Right atrium auricular region (tissue), 2 donors: ENCODE measurements at regions not wholly inside any gene's neighbourhood (a gene's known extent, or its start where the extent isn't known, plus 50 kb on each side); places are given as distances from the start of the nearest gene placed in this dataset.

Source experiments
- DNase-seq: peaks from one replicate; pipeline ENCODE4 v3.0.0-alpha.2; 2019; ENCODE audit warnings: low spot score
- H3K27ac ChIP-seq, 2 donors: fragments of 200-600 bp; sonication (generic); 1 replicate in 1 of 2; 2 replicates in 1 of 2; pipeline ENCODE4 v1.5.1; 2016 to 2019
- H3K27me3 ChIP-seq, 2 donors: fragments of 200-600 bp; sonication (generic); one replicate each; pipeline versions ENCODE4 v1.5.1 to v1.6.0; 2017 to 2019
- H3K36me3 ChIP-seq: fragments of 200-600 bp; sonication (generic); one replicate; pipeline ENCODE4 v1.5.1; 2016
- H3K4me1 ChIP-seq, 2 donors: fragments of 200-600 bp; sonication (generic); one replicate each; pipeline versions ENCODE4 v1.5.1 to v1.6.0; 2017 to 2019
- H3K4me3 ChIP-seq, 2 donors: fragments of 200-600 bp; sonication (generic); 1 replicate in 1 of 2; 2 replicates in 1 of 2; pipeline ENCODE4 v1.5.1; 2017 to 2019; ENCODE audit warnings: mild to moderate bottlenecking in 1 of 2, moderate library complexity in 1 of 2
- H3K9me3 ChIP-seq, 2 donors: fragments of 200-600 bp; sonication (generic); one replicate each; pipeline ENCODE4 v1.5.1; 2019
- CTCF ChIP-seq, 2 donors: fragments of 200-600 bp; sonication (generic); IDR thresholded peaks; one replicate each; pipeline ENCODE4 v1.5.1; 2019; ENCODE audit warnings: antibody characterized with exemption in 2 of 2

DNA sequence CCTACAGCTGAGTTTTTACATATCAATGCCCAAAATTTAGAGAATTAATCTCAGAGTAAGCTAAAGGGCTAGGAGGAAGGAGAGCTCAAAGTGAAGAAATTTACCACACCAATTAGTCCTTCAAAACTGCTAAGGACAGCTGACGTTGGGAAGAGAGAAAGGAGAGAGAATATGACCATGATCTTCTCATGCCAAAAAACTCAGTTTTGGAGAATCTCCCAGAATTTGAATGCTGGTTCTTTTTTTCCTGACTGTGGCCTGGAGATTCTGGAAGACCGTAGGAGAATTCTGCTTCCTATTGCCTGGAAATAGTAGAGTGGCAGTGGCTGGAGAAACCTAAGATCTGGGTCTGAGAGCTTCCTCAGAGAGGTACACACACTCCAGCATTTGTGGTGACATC, 834.4 kb upstream of the SLIT2 start:
- no peak overlapping the region for H3K27ac ChIP-seq

DNA sequence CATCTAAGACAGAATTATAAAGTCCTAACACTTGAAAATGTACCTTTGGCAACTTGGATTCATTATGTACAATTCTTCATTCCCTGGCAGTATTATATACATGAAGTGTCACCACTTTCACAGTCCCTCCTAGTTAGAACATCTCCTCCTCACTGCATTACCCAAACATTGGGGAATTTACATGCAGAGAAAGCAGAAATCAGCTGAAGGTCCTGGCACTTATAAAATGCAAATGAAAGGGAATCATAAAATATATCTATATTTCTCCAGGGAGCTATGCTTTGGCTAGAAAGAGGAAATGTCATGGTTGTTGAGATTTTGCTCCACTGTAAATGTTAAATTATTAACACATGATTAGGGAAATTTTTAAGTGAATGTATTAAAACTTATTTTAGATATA, 835.6 kb upstream of the SLIT2 start:
- Histone ChIP-seq H3K27me3 (no peaks in the 10 kb centered on the region), H3K4me1 (no peaks in the 10 kb centered on the region), H3K36me3 (no peaks in the 10 kb centered on the region), H3K4me3 (no peak overlapping the region), H3K9me3 (no peaks in the 10 kb centered on the region), H3K27ac (no peak overlapping the region)
- no peak for TF ChIP-seq CTCF (IDR thresholded peaks at IDR 0.05)
- DNase-seq = no peak

More for the DNA sequence above, 834.4 kb upstream of the SLIT2 start:
- H3K27me3 ChIP-seq = no peaks in the 10 kb centered on the region
- no peak overlapping the region for H3K4me3 ChIP-seq
- TF ChIP-seq CTCF (IDR thresholded peaks at IDR 0.05) = no peak
- H3K36me3 ChIP-seq = no peaks in the 10 kb centered on the region
- DNase-seq = no peak
- H3K9me3 ChIP-seq = no peaks in the 10 kb centered on the region
- H3K4me1 ChIP-seq = no peaks in the 10 kb centered on the region

DNA sequence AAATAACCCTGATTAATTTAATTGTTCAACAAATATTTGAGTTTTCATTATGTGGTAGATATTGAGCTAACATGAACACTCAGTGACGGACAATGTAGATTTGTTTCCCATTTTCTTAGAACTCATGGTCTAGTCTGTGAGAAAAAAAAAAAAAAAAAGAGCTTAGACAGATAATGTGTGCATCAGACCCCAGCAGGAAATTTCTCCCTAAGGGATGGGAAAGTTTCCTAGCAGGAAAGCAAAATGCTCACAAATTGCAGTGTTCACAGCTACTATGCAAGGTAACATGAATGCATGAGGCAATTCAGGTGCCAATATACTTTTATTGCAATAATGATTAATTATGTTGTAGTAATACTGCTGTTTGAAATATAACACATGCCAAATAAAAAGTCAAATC, 843.2 kb upstream of the SLIT2 start:
- no peaks in the 10 kb centered on the region for H3K4me1 ChIP-seq
- H3K36me3 ChIP-seq = no peaks in the 10 kb centered on the region
- no peak overlapping the region for H3K27ac ChIP-seq
- no peaks in the 10 kb centered on the region for H3K27me3 ChIP-seq
- H3K4me3 ChIP-seq = no peak overlapping the region
- no peaks in the 10 kb centered on the region for H3K9me3 ChIP-seq
- TF ChIP-seq CTCF (IDR thresholded peaks at IDR 0.05) = no peak
- DNase-seq = no peak

- H3K36me3 ChIP-seq = no peaks in the 10 kb centered on the region
- no peak overlapping the region for H3K27ac ChIP-seq
- DNase-seq = no peak
- H3K4me3 ChIP-seq = no peak overlapping the region
- H3K9me3 ChIP-seq = no peaks in the 10 kb centered on the region
- H3K4me1 ChIP-seq = no peaks in the 10 kb centered on the region
- TF ChIP-seq CTCF (IDR thresholded peaks at IDR 0.05) = no peak
- no peaks in the 10 kb centered on the region for H3K27me3 ChIP-seq
Observed at GRCh38 chr4:19406789-19407188, 844.9 kb upstream of the SLIT2 start.

- Histone ChIP-seq H3K4me1 (no peaks in the 10 kb centered on the region), H3K4me3 (no peak overlapping the region), H3K27ac (no peak overlapping the region), H3K36me3 (no peaks in the 10 kb centered on the region), H3K27me3 (no peaks in the 10 kb centered on the region), H3K9me3 (no peaks in the 10 kb centered on the region)
- no peak for DNase-seq
- TF ChIP-seq CTCF (IDR thresholded peaks at IDR 0.05) = no peak
Observed at GRCh38 chr4:19403786-19404370, 847.8 kb upstream of the SLIT2 start.

- H3K9me3 ChIP-seq = no peaks in the 10 kb centered on the region
- DNase-seq = no peak
- TF ChIP-seq CTCF (IDR thresholded peaks at IDR 0.05) = no peak
- no peak overlapping the region for H3K4me3 ChIP-seq
- no peak overlapping the region for H3K27ac ChIP-seq
- H3K27me3 ChIP-seq = no peaks in the 10 kb centered on the region
- H3K36me3 ChIP-seq = no peaks in the 10 kb centered on the region
- no peaks in the 10 kb centered on the region for H3K4me1 ChIP-seq
Observed at GRCh38 chr4:19402581-19403065, 849.1 kb upstream of the SLIT2 start.
